AG10803 (cell line): ENCODE measurements at regions not wholly inside any gene's neighbourhood (a gene's known extent, or its start where the extent isn't known, plus 50 kb on each side); places are given as distances from the start of the nearest gene placed in this dataset.

ENCODE experiments used
- DNase-seq: peaks from one replicate; pipeline ENCODE4 v3.0.0; 2010; ENCODE audit warnings: low read depth
- H3K4me3 ChIP-seq: 2 replicates; pipeline ENCODE4 v1.5.1; 2011; ENCODE audit warnings: mild to moderate bottlenecking, low read length, control low read depth
- CTCF ChIP-seq: conservative IDR thresholded peaks from 2 replicates; pipeline ENCODE4 v1.5.1; 2011; ENCODE audit warnings: mild to moderate bottlenecking, low read length, control low read depth, inconsistent platforms

- no peak for DNase-seq
- 0 out of 2 replicates have a peak, but pooled peaks have one; percentile 9 for TF ChIP-seq CTCF
- no peak overlapping the region for H3K4me3 ChIP-seq
Measured at GRCh38 chr10:46223064-46223480, 63.7 kb upstream of the ANTXRL start.

GRCh38 chr10:46223626-46224413 lies 63.0 kb upstream of the ANTXRL start:
- TF ChIP-seq CTCF = no peak
- H3K4me3 ChIP-seq = no peak overlapping the region
- no peak for DNase-seq

GRCh38 chr10:46224414-46224682 lies 62.4 kb upstream of the ANTXRL start:
- DNase-seq = no peak
- TF ChIP-seq CTCF = no peak
- H3K4me3 ChIP-seq = no peak overlapping the region

- TF ChIP-seq CTCF = no peak
- DNase-seq = no peak
- no peak overlapping the region for H3K4me3 ChIP-seq
Measured at GRCh38 chr10:46225597-46225996, 61.2 kb upstream of the ANTXRL start.

- no peak overlapping the region for H3K4me3 ChIP-seq
- DNase-seq = no peak
- no peak for TF ChIP-seq CTCF
Measured at GRCh38 chr10:46226232-46226631, 60.6 kb upstream of the ANTXRL start.

- no peak for DNase-seq
- no peak for TF ChIP-seq CTCF
- no peak overlapping the region for H3K4me3 ChIP-seq
Measured at GRCh38 chr10:46226900-46227558, 59.8 kb upstream of the ANTXRL start.

GRCh38 chr10:46227571-46227935 lies 59.2 kb upstream of the ANTXRL start:
- no peak overlapping the region for H3K4me3 ChIP-seq
- DNase-seq = no peak
- no peak for TF ChIP-seq CTCF
